Ascending aorta (tissue), 2 donors: ENCODE measurements at regions not wholly inside any gene's neighbourhood (a gene's known extent, or its start where the extent isn't known, plus 50 kb on each side); places are given as distances from the start of the nearest gene placed in this dataset.

Experiments
- DNase-seq, 2 donors: peaks; one replicate each; pipeline ENCODE4 v3.0.0-alpha.2; 2019; ENCODE audit warnings: low spot score in 2 of 2
- H3K27ac ChIP-seq, 2 donors: fragments of 200-600 bp; sonication (generic); one replicate each; pipeline ENCODE4 v1.5.1; 2016 to 2017; ENCODE audit warnings: mild to moderate bottlenecking in 1 of 2
- H3K27me3 ChIP-seq: fragments of 200-600 bp; sonication (generic); one replicate; pipeline ENCODE4 v1.5.1; 2017
- H3K36me3 ChIP-seq, 2 donors: fragments of 200-600 bp; sonication (generic); one replicate each; pipeline ENCODE4 v1.5.1; 2016
- H3K4me1 ChIP-seq, 2 donors: fragments of 200-600 bp; sonication (generic); one replicate each; pipeline ENCODE4 v1.5.1; 2016 to 2017; ENCODE audit warnings: mild to moderate bottlenecking in 1 of 2
- H3K4me3 ChIP-seq, 2 donors: fragments of 200-600 bp; sonication (generic); one replicate each; pipeline ENCODE4 v1.5.1; 2016 to 2017; ENCODE audit warnings: mild to moderate bottlenecking in 1 of 2
- H3K9me3 ChIP-seq, 2 donors: fragments of 200-600 bp; sonication (generic); one replicate each; pipeline ENCODE4 v1.5.1; 2016
- intact Hi-C: fragments of 100-400 bp; cut with DNase I; formaldehyde crosslinking; loops from one replicate; pipeline ENCODE4 v1.15.1; 2023
- TF ChIP-seq, protein P1 (sequence below), 3 experiments: fragments of 200-600 bp in 2 of 3; fragments of 450-650 bp in 1 of 3; sonication (generic) in 2 of 3; IDR thresholded peaks; one replicate each; pipeline ENCODE4 v1.5.1; 2016 to 2019; ENCODE audit warnings: antibody characterized with exemption in 3 of 3, mild to moderate bottlenecking in 1 of 3, moderate library complexity in 1 of 3

GRCh38 chr10:78491812-78492211 lies 458.1 kb downstream of the RPS24 start:
- Histone ChIP-seq H3K27me3 (no peaks in the 10 kb centered on the region), H3K36me3 (no peaks in the 10 kb centered on the region), H3K4me3 (no peak overlapping the region), H3K9me3 (peaks cover 0 to 17% of the 10 kb centered on the region in 2 donors), H3K27ac (no peak overlapping the region), H3K4me1 (no peaks in the 10 kb centered on the region)
- intact Hi-C loops: no loop called here
- TF ChIP-seq, protein P1, sequence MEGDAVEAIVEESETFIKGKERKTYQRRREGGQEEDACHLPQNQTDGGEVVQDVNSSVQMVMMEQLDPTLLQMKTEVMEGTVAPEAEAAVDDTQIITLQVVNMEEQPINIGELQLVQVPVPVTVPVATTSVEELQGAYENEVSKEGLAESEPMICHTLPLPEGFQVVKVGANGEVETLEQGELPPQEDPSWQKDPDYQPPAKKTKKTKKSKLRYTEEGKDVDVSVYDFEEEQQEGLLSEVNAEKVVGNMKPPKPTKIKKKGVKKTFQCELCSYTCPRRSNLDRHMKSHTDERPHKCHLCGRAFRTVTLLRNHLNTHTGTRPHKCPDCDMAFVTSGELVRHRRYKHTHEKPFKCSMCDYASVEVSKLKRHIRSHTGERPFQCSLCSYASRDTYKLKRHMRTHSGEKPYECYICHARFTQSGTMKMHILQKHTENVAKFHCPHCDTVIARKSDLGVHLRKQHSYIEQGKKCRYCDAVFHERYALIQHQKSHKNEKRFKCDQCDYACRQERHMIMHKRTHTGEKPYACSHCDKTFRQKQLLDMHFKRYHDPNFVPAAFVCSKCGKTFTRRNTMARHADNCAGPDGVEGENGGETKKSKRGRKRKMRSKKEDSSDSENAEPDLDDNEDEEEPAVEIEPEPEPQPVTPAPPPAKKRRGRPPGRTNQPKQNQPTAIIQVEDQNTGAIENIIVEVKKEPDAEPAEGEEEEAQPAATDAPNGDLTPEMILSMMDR (IDR thresholded peaks at IDR 0.05): no peak
- no peak for DNase-seq

DNA sequence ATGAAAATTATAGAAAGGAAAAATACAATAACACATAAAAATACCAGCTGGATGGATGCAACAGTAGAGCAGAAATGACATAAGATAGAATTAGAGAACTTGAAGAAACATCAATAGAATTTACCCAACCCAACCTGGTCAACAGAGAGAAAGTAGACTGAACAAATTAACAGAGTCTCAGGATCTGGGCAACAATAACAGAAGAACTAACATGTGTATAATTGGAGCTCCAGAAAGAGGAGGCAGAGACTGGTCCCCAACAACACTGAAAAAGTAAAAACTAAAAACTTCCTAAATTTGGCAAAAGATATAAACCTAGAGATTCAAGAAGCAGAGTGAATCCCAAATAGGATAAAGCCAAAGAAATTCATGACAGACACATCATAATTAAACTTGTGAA lies 458.8 kb downstream of the RPS24 start:
- H3K9me3 ChIP-seq: peaks cover 0 to 17% of the 10 kb centered on the region in 2 donors
- H3K27me3 ChIP-seq: no peaks in the 10 kb centered on the region
- H3K4me1 ChIP-seq: no peaks in the 10 kb centered on the region
- TF ChIP-seq, protein P1 (IDR thresholded peaks at IDR 0.05): no peak
- H3K27ac ChIP-seq: no peak overlapping the region
- no peaks in the 10 kb centered on the region for H3K36me3 ChIP-seq
- no peak for DNase-seq
- H3K4me3 ChIP-seq: no peak overlapping the region
- intact Hi-C loops: no loop called here

DNA sequence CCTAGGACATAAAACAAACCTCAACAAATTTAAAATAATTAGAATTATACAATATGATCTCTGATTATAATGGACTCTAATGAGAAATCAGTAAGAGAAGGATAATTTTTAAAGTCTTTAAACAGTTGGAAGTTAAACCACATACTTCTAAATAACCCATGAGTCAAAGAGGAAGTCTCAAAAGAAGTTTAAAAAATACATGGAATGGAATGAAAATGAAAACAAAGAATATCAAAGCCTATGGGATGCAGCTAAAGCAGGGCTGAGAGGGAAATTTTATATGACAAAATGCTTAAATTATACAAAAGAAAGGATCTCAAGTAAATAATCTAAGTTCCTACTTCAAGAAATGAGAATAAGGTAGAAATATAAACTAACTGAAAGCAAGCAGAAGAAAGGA lies 460.5 kb downstream of the RPS24 start:
- intact Hi-C loops: no loop called here

DNA sequence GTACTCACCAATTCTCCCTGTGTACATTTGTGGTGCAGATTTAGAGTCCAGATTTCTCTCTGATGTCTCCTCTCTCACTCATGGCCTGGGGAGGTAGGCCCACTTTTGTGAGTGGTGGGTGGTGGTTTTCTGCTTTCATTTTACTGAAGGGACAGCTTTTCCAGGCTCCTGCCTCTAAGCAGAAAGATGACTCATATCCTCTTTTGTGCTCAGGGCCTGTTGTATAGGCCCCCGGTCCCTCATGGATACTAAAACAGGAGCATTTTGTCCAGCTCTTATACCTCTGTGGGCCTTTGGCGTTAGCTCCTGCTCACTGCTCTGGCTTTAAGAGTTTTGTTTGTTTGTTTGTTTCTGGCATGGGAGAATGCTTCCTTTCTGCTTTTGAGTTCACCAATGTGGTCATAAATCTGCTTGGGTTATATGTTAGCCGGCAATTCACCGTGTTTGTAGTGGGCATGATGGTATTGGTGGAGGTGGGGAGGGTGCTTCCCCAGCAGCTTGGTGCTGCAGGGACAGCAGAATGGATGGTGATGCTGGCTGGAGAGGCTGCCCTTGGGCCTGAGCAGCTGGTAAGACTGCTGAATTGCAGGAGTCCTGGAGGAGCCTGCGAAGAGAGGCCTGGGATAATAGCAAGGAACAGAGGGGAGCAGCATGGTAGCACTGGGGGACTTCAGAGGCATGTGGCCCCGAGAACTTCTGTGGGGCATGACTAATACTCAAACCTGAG lies 468.7 kb downstream of the RPS24 start:
- intact Hi-C loops: no loop called here
- Histone ChIP-seq H3K9me3 (no peaks in the 10 kb centered on the region), H3K4me1 (peaks cover 0 to under 1% of the 10 kb centered on the region in 2 donors), H3K27me3 (no peaks in the 10 kb centered on the region), H3K36me3 (no peaks in the 10 kb centered on the region), H3K4me3 (no peak overlapping the region), H3K27ac (no peak overlapping the region)
- TF ChIP-seq, protein P1 (IDR thresholded peaks at IDR 0.05): no peak
- no peak for DNase-seq

More for the DNA sequence above, 460.5 kb downstream of the RPS24 start:
- no peaks in the 10 kb centered on the region for H3K36me3 ChIP-seq
- peaks cover 0 to 17% of the 10 kb centered on the region in 2 donors for H3K9me3 ChIP-seq
- H3K27ac ChIP-seq: no peak overlapping the region
- no peaks in the 10 kb centered on the region for H3K27me3 ChIP-seq
- DNase-seq: no peak
- no peaks in the 10 kb centered on the region for H3K4me1 ChIP-seq
- H3K4me3 ChIP-seq: no peak overlapping the region
- TF ChIP-seq, protein P1 (IDR thresholded peaks at IDR 0.05): no peak

- intact Hi-C loops: no loop called here
- no peak for DNase-seq
- Histone ChIP-seq H3K27ac (no peak overlapping the region), H3K4me1 (peaks cover 0 to 3% of the 10 kb centered on the region in 2 donors), H3K36me3 (no peaks in the 10 kb centered on the region), H3K4me3 (no peak overlapping the region), H3K27me3 (no peaks in the 10 kb centered on the region), H3K9me3 (no peaks in the 10 kb centered on the region)
- TF ChIP-seq, protein P1 (IDR thresholded peaks at IDR 0.05): no peak
Measured at GRCh38 chr10:78504181-78504580, 470.5 kb downstream of the RPS24 start.
